ENCODE measurements at regions not wholly inside any gene's neighbourhood (a gene's known extent, or its start where the extent isn't known, plus 50 kb on each side); places are given as distances from the start of the nearest gene placed in this dataset.

DNA sequence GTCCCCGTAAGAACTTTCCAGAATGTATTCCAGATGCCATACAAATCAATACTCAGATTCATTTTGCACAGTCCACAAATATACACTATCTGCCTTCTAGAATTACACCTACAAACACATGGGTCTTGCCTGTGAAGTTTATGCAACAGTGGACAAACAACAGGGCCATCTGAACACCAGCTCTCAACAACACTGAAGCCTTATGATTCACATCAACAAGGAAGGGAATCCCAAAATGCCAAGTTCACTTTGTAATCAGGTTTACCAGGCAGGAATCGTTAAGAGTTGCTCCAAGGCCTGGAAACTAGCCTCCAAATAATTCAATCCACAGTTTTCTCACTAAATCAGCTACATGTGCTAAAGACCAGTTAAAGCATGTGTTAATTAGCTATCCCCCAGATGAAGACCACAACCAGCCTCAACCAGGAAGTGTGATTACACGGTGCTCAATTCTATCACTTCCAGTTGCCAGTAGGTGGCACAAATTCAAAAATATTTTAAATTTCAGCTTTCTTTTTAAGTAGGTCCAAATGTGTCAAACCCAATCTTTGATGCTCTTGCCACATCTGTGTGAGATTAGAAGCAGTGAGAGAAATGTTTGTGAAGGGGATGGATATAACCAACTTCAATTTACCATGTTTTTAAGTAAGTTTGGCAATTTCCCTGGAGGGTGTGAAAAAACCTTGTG lies 139.1 kb upstream of the BDNF start:
- TF ChIP-seq, protein P1, sequence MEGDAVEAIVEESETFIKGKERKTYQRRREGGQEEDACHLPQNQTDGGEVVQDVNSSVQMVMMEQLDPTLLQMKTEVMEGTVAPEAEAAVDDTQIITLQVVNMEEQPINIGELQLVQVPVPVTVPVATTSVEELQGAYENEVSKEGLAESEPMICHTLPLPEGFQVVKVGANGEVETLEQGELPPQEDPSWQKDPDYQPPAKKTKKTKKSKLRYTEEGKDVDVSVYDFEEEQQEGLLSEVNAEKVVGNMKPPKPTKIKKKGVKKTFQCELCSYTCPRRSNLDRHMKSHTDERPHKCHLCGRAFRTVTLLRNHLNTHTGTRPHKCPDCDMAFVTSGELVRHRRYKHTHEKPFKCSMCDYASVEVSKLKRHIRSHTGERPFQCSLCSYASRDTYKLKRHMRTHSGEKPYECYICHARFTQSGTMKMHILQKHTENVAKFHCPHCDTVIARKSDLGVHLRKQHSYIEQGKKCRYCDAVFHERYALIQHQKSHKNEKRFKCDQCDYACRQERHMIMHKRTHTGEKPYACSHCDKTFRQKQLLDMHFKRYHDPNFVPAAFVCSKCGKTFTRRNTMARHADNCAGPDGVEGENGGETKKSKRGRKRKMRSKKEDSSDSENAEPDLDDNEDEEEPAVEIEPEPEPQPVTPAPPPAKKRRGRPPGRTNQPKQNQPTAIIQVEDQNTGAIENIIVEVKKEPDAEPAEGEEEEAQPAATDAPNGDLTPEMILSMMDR (IDR thresholded peaks at IDR 0.05; ENCODE audit: insufficient read depth, low read depth, low read length) = peak; percentile 39
- ChIA-PET POLR2A (interaction anchor here (0.6 kb wide), 1 partner anchor 1296 kb away, joined by 3 read pairs; no protein-coding TSS in a partner anchor), CTCF (interaction anchor here (0.9 to 1.6 kb wide), 2 partner anchors 12 to 139 kb away, joined by 3 to 6 read pairs; partner anchors contain the start of gene BDNF)
- Histone ChIP-seq H3K27me3 (ENCODE audit: control insufficient read depth, insufficient read depth, low read length) (no peaks in the 10 kb centered on the region), H3K4me3 (ENCODE audit: low read depth, low read length) (no peak overlapping the region), H3K36me3 (ENCODE audit: control insufficient read depth, insufficient read depth, low read length) (no peaks in the 10 kb centered on the region)
- no peak for DNase-seq (ENCODE audit: low read depth)

DNA sequence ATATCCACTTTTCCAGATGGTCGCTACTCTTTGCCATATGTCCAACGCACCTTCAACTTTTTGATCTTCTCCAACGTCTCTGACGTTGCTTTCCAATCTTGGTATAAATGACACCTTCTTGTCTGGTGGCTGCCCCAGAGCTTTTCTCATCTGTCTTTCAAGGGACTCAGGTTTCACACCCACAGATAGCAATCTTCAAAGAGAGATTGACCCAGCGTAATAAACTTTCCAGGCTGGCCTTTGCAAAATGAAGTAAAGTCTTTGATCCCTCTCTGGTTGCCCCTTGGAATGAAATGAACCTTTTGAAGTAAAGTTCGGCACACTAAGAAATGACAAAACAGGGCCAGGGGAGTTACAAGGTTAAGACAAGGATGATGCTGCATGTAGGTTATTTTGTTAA lies 138.4 kb upstream of the BDNF start:
- no peak for DNase-seq (ENCODE audit: low read depth)
- Histone ChIP-seq H3K4me3 (ENCODE audit: low read depth, low read length) (no peak overlapping the region), H3K36me3 (ENCODE audit: control insufficient read depth, insufficient read depth, low read length) (no peaks in the 10 kb centered on the region), H3K27me3 (ENCODE audit: control insufficient read depth, insufficient read depth, low read length) (no peaks in the 10 kb centered on the region)
- ChIA-PET CTCF (interaction anchor here (1.6 kb wide), 1 partner anchor 11 kb away, joined by 6 read pairs; no protein-coding TSS in a partner anchor), POLR2A (interaction anchor here (0.6 kb wide), 1 partner anchor 1297 kb away, joined by 3 read pairs; no protein-coding TSS in a partner anchor)
- TF ChIP-seq, protein P1 (IDR thresholded peaks at IDR 0.05; ENCODE audit: insufficient read depth, low read depth, low read length) = no peak

DNA sequence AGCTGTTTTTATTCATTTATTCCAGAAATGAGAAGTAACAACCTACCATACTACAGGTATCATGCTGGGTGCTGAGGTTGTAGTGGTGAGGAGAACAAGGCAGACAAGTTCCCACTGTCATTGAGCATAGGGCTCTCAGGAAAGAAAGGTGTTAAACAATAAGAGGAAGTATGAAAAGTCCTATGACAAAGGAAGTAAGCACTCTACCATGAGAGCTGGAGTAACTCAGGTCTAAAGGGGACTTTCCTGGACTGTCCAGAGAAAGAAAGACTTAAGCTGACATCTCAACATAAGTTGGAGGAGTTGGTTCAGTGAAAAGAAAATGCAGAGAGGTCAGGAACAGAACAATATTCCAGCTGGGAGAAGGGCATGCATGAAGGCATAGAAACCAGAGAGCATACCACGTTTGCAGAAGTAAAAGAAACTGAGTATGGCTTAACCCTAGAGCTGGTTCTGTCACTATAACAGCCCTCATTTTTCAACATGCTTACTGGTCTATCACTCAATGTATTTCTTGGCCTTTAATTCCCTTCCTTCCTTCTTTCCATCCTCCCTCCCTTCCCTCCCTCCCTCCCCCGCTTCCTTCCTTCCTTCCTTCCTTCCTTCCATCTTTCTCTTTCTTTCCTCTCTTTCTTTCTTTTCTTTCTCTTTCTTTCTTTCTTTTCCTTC lies 137.8 kb upstream of the BDNF start:
- TF ChIP-seq, protein P1 (IDR thresholded peaks at IDR 0.05; ENCODE audit: insufficient read depth, low read depth, low read length) = no peak
- H3K36me3 ChIP-seq (ENCODE audit: control insufficient read depth, insufficient read depth, low read length) = no peaks in the 10 kb centered on the region
- POLR2A ChIA-PET = no interaction called here
- no peak for DNase-seq (ENCODE audit: low read depth)
- no peak overlapping the region for H3K4me3 ChIP-seq (ENCODE audit: low read depth, low read length)
- no peaks in the 10 kb centered on the region for H3K27me3 ChIP-seq (ENCODE audit: control insufficient read depth, insufficient read depth, low read length)
- CTCF ChIA-PET = interaction anchor here (1.6 kb wide), 1 partner anchor 11 kb away, joined by 6 read pairs; no protein-coding TSS in a partner anchor

DNA sequence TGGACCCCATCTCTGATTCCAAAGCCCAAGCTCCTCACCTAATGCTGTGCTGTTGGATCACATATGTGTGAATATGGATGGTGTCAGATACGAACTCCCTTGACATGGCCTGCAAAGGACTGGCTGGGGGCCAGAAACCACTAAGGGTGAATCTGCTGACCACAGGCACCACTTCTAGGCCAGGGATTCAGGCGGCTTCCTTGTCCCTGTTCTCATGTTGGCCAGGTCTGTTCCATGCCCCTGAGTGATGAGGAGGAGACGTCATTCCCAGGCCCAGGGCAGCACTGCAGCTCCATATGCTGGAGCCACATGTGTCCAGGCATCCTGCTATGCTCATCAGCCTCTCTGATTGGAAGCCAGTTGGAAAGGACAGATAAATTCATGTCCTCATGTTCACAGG lies 130.0 kb upstream of the BDNF start:
- H3K4me3 ChIP-seq (ENCODE audit: low read depth, low read length) = no peak overlapping the region
- no peaks in the 10 kb centered on the region for H3K27me3 ChIP-seq (ENCODE audit: control insufficient read depth, insufficient read depth, low read length)
- no peaks in the 10 kb centered on the region for H3K36me3 ChIP-seq (ENCODE audit: control insufficient read depth, insufficient read depth, low read length)
- ChIA-PET POLR2A (no interaction called here), CTCF (interaction anchor here (0.8 to 1.0 kb wide), 2 partner anchors 15 to 31 kb away, joined by 3 read pairs; no protein-coding TSS in a partner anchor)
- no peak for DNase-seq (ENCODE audit: low read depth)
- TF ChIP-seq, protein P1 (IDR thresholded peaks at IDR 0.05; ENCODE audit: insufficient read depth, low read depth, low read length) = no peak

DNA sequence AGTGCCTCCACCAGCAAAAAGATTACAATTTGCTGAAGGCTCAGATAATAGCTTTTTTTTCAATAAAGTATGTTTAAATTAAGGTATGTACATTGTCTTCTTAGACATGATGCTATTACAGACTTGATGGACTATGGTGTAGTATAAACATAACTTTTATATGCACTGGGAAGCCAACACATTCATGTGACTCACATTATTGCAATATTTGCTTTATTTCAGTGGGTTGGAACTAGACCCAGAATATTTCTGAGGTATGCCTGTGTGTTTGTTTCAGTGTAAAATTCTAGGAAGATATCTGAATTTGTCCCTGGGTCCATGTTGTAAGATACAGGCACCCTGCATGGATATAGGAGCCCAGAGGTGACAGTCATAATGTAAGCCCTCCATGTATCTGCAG lies 120.0 kb upstream of the BDNF start:
- no peak for DNase-seq (ENCODE audit: low read depth)
- CTCF ChIA-PET = no interaction called here
- no peaks in the 10 kb centered on the region for H3K36me3 ChIP-seq (ENCODE audit: control insufficient read depth, insufficient read depth, low read length)
- no peaks in the 10 kb centered on the region for H3K27me3 ChIP-seq (ENCODE audit: control insufficient read depth, insufficient read depth, low read length)
- POLR2A ChIA-PET = no interaction called here
- TF ChIP-seq, protein P1 (IDR thresholded peaks at IDR 0.05; ENCODE audit: insufficient read depth, low read depth, low read length) = no peak
- no peak overlapping the region for H3K4me3 ChIP-seq (ENCODE audit: low read depth, low read length)

Measured in BJ (cell line).